ENCODE measurements at regions not wholly inside any gene's neighbourhood (a gene's known extent, or its start where the extent isn't known, plus 50 kb on each side); places are given as distances from the start of the nearest gene placed in this dataset.

DNA sequence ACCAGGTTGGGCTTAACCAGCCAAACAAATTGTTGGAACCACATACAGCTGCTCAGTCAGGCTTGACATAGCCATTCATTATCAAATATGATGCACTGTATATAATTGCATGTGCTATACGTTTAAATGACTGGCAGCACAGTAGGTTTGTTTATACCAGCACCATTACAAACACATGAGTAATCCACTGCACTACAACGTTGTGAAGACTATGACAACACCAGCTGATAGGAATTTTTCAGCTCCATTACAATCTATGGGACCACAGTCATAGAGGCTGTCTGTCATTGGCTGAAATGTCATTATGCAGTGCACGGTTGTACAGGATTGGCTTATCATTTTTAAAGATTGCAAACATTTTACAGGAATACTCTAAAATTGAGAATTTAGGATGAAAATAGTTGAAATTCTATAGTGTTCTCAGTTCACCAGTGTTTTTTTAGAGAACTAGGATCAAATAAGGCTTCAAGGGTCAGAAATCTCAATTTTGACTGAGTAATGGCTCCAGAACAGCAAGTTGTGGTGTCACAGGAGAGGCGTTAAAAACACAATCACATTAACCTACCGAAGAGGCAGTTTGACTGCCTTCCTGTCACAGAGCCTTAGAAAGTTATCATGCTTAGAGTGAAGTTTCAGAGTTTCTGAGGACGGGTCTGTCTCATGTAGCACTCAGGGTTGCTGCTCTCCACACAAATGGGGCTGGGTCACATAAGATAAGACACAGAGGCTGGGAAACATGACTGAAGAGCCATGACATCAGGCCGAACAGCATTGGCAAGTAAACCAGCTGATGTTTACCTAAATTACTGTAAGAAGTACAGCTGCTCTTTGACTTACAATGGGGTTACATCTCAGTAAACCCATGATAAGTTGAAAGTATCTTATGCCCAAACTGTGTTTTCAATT is 60.7 kb upstream of the SMLR1 start:
- TF ChIP-seq CTCF (IDR thresholded peaks at IDR 0.05): no peak
- no peak for TF ChIP-seq EZH2 (IDR thresholded peaks at IDR 0.05)
- TF ChIP-seq EZH2phosphoT487 (IDR thresholded peaks at IDR 0.05): no peak
